OCI-LY3 (cell line): ENCODE measurements at regions not wholly inside any gene's neighbourhood (a gene's known extent, or its start where the extent isn't known, plus 50 kb on each side); places are given as distances from the start of the nearest gene placed in this dataset.

ENCODE experiments used
- CTCF ChIP-seq: fragments of 200-600, 300-600 bp; sonication (generic); IDR thresholded peaks from 2 replicates; pipeline ENCODE4 v1.5.1; 2014; ENCODE audit warnings: antibody characterized with exemption, low read length, low read depth
- EZH2phosphoT487 ChIP-seq: fragments of 200-600 bp; shearing (Covaris generic); IDR thresholded peaks from 2 replicates; pipeline ENCODE4 v1.6.1; 2018; ENCODE audit warnings: antibody characterized with exemption, mixed run types, low read depth

GRCh38 chr2:138182937-138183312 lies 218.7 kb downstream of the HNMT start:
- TF ChIP-seq CTCF (no peak), EZH2phosphoT487 (no peak)
